HG02610 (cell line): ENCODE measurements at regions not wholly inside any gene's neighbourhood (a gene's known extent, or its start where the extent isn't known, plus 50 kb on each side); places are given as distances from the start of the nearest gene placed in this dataset.
A peak's percentile ranks its signal among the peaks of the same experiment; 100 is the strongest.
"Not testable (repeated sequence)": the region's sequence is repeated elsewhere in the genome, so short reads cannot be mapped to it uniquely, and the experiment has no call there.

ENCODE experiments used
- ATAC-seq: cut with Tn5 transposase; IDR thresholded peaks from one replicate; pipeline ENCODE4 v1.9.1; 2021; ENCODE audit warnings: mild to moderate bottlenecking, moderate library complexity; ENCODE audit not compliant: unreplicated experiment

GRCh38 chr6:134642279-134642678, 307.6 kb downstream of the ALDH8A1 start:
- ATAC-seq, result no peak

GRCh38 chr6:134640975-134641429, 308.9 kb downstream of the ALDH8A1 start:
- ATAC-seq, result peak; percentile 78

- no peak for ATAC-seq
Observed at GRCh38 chr6:134640229-134640628, 309.7 kb downstream of the ALDH8A1 start.

GRCh38 chr6:134637847-134638437, 312.0 kb downstream of the ALDH8A1 start:
- no peak for ATAC-seq

GRCh38 chr6:134637282-134637681, 312.6 kb downstream of the ALDH8A1 start:
- ATAC-seq, result no peak

GRCh38 chr6:134636186-134636799, 313.6 kb downstream of the ALDH8A1 start:
- ATAC-seq, result peak; percentile 75

- ATAC-seq, result no peak
Observed at GRCh38 chr6:134634966-134635365, 314.9 kb downstream of the ALDH8A1 start.

- ATAC-seq, result no peak
Observed at GRCh38 chr6:134634466-134634865, 315.4 kb downstream of the ALDH8A1 start.

GRCh38 chr6:134632982-134633940, 315.3 kb upstream of the SGK1 start:
- not testable (repeated sequence) for ATAC-seq

GRCh38 chr6:134632024-134632423, 314.1 kb upstream of the SGK1 start:
- ATAC-seq, result no peak

- ATAC-seq, result no peak
Observed at GRCh38 chr6:134631398-134631924, 313.5 kb upstream of the SGK1 start.

GRCh38 chr6:134630508-134631121, 312.7 kb upstream of the SGK1 start:
- ATAC-seq, result no peak

- no peak for ATAC-seq
Observed at GRCh38 chr6:134628154-134628553, 310.2 kb upstream of the SGK1 start.

- no peak for ATAC-seq
Observed at GRCh38 chr6:134627707-134628106, 309.8 kb upstream of the SGK1 start.

GRCh38 chr6:134626589-134626988, 308.7 kb upstream of the SGK1 start:
- ATAC-seq, result no peak

GRCh38 chr6:134626086-134626485, 308.2 kb upstream of the SGK1 start:
- no peak for ATAC-seq

- ATAC-seq, result no peak
Observed at GRCh38 chr6:134624781-134625180, 306.9 kb upstream of the SGK1 start.

- ATAC-seq, result no peak
Observed at GRCh38 chr6:134623401-134623800, 305.5 kb upstream of the SGK1 start.

- ATAC-seq, result no peak
Observed at GRCh38 chr6:134622382-134623173, 304.7 kb upstream of the SGK1 start.

- ATAC-seq, result no peak
Observed at GRCh38 chr6:134621858-134622257, 303.9 kb upstream of the SGK1 start.
